ENCODE measurements at regions not wholly inside any gene's neighbourhood (a gene's known extent, or its start where the extent isn't known, plus 50 kb on each side); places are given as distances from the start of the nearest gene placed in this dataset.

- ATAC-seq: no peak
- no peaks in the 10 kb centered on the region for H3K36me3 Mint-ChIP-seq
- H3K27me3 Mint-ChIP-seq: no peaks in the 10 kb centered on the region
- no peak overlapping the region for H3K4me3 Mint-ChIP-seq
- peaks cover 13% of the 10 kb centered on the region for H3K4me1 Mint-ChIP-seq
- no peak overlapping the region for H3K27ac Mint-ChIP-seq
- no peaks in the 10 kb centered on the region for H3K9me3 Mint-ChIP-seq
Observed at GRCh38 chr9:105154723-105155191, 89.7 kb upstream of the SLC44A1 start.

GRCh38 chr9:105157171-105157583 is 87.3 kb upstream of the SLC44A1 start:
- H3K27ac Mint-ChIP-seq: no peak overlapping the region
- H3K4me1 Mint-ChIP-seq: peaks cover 5% of the 10 kb centered on the region
- no peaks in the 10 kb centered on the region for H3K36me3 Mint-ChIP-seq

DNA sequence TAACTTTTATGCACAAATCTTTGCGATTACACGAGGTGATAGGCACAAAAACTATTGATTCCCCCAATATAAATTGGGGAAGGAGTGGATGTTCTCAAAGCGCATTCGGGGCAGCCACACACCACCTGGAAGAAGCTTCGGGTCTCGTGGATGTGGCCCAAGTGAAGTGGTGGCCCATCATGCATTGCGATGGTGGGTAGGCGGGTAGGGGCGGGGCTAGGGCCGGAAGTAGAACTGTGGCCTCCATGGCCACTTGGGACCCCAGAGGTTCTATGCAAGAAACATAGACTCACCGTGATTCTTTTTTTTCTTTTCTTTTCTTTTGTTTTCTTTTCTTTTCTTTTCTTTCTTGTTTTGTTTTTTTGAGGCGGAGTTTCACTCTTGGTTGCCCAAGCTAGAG is 86.4 kb upstream of the SLC44A1 start:
- no peaks in the 10 kb centered on the region for H3K9me3 Mint-ChIP-seq

More at GRCh38 chr9:105157171-105157583, 87.3 kb upstream of the SLC44A1 start:
- Mint-ChIP-seq H3K4me3 (no peak overlapping the region), H3K9me3 (no peaks in the 10 kb centered on the region), H3K27me3 (no peaks in the 10 kb centered on the region)
- peak; percentile 67 for ATAC-seq

GRCh38 chr9:105158898-105159297 is 85.6 kb upstream of the SLC44A1 start:
- no peaks in the 10 kb centered on the region for H3K9me3 Mint-ChIP-seq
- ATAC-seq: no peak
- H3K27ac Mint-ChIP-seq: no peak overlapping the region
- H3K4me1 Mint-ChIP-seq: peaks cover 5% of the 10 kb centered on the region
- H3K36me3 Mint-ChIP-seq: no peaks in the 10 kb centered on the region
- no peaks in the 10 kb centered on the region for H3K27me3 Mint-ChIP-seq
- no peak overlapping the region for H3K4me3 Mint-ChIP-seq

More for the DNA sequence above, 86.4 kb upstream of the SLC44A1 start:
- no peak overlapping the region for H3K4me3 Mint-ChIP-seq
- H3K27ac Mint-ChIP-seq: no peak overlapping the region
- H3K27me3 Mint-ChIP-seq: no peaks in the 10 kb centered on the region
- H3K4me1 Mint-ChIP-seq: peaks cover 5% of the 10 kb centered on the region
- no peak for ATAC-seq
- H3K36me3 Mint-ChIP-seq: no peaks in the 10 kb centered on the region

DNA sequence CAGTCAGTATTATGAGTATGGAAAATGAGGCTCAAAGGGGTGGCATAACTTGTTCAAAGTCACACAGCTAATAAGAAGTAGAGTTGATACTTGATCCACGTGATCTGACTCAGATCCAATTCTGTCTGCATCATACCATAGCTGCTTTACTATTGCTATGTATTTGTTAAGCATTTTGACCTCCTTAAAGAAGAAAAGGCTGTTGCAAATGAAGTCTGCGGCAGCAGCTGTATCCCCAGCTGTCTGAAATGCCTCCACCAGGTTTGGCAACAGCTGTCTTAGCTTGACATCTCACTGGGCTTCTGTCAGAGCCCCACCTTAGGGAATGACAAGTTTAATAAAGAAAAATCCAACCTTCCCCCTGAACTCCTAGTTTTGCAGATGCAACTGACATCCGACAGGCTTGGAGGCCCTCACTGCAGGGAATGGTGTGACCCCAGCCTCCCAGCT is 75.6 kb upstream of the SLC44A1 start:
- Mint-ChIP-seq H3K4me1 (no peaks in the 10 kb centered on the region), H3K27me3 (peaks cover 19% of the 10 kb centered on the region), H3K36me3 (no peaks in the 10 kb centered on the region), H3K27ac (no peak overlapping the region), H3K9me3 (no peaks in the 10 kb centered on the region), H3K4me3 (no peak overlapping the region)
- no peak for ATAC-seq

- Mint-ChIP-seq H3K27me3 (peaks cover 17% of the 10 kb centered on the region), H3K4me3 (no peak overlapping the region), H3K36me3 (no peaks in the 10 kb centered on the region), H3K27ac (no peak overlapping the region), H3K9me3 (no peaks in the 10 kb centered on the region), H3K4me1 (no peaks in the 10 kb centered on the region)
- ATAC-seq: no peak
Observed at GRCh38 chr9:105171076-105171475, 73.4 kb upstream of the SLC44A1 start.

DNA sequence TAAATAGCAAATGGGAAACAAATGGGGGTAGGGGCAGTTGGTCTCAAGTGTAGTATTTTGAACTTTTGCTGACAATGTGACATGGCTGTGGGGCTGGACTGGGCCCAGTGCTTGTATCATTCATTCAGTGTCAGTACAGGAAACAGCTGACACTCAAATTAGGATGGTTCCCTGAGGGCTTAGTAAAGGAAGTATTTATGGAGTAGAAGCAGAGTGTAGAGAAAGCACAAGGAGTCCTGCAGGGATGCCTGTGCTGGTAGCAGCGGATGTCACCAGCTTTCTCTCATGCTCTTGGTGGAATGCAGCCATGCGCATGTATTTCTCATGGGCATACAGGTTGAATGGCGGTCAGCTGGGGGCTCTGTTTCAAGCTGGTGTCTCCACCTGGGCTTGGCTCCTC is 72.9 kb upstream of the SLC44A1 start:
- H3K4me3 Mint-ChIP-seq: no peak overlapping the region
- H3K27ac Mint-ChIP-seq: no peak overlapping the region
- ATAC-seq: no peak

GRCh38 chr9:105172436-105172835 is 72.0 kb upstream of the SLC44A1 start:
- H3K9me3 Mint-ChIP-seq: no peaks in the 10 kb centered on the region
- H3K36me3 Mint-ChIP-seq: no peaks in the 10 kb centered on the region
- no peak overlapping the region for H3K27ac Mint-ChIP-seq
- no peaks in the 10 kb centered on the region for H3K4me1 Mint-ChIP-seq
- no peak for ATAC-seq
- peaks cover 3% of the 10 kb centered on the region for H3K27me3 Mint-ChIP-seq
- no peak overlapping the region for H3K4me3 Mint-ChIP-seq

More for the DNA sequence above, 72.9 kb upstream of the SLC44A1 start:
- H3K36me3 Mint-ChIP-seq: no peaks in the 10 kb centered on the region
- no peaks in the 10 kb centered on the region for H3K9me3 Mint-ChIP-seq
- H3K4me1 Mint-ChIP-seq: no peaks in the 10 kb centered on the region
- H3K27me3 Mint-ChIP-seq: peaks cover 12% of the 10 kb centered on the region

DNA sequence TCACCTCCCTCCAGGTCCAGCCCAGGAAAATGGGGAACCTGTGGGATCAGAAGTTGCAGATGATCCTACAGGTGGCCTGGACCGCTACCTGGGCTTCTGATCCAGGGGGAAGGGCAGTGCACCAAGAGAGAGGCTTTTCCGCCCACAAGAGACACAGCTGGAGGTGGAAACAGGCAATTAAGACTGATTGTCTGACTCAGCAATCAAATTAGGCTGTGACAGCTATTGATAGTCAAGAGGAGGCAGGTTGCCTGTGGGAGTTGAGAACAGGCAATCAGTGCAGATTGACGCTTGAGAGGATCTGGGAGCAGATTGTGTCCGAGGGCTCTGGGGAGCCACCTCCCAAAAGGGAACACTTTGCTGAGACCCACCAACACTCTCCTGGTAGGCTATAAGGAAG is 71.1 kb upstream of the SLC44A1 start:
- H3K27me3 Mint-ChIP-seq: no peaks in the 10 kb centered on the region
- H3K27ac Mint-ChIP-seq: no peak overlapping the region
- H3K9me3 Mint-ChIP-seq: no peaks in the 10 kb centered on the region
- ATAC-seq: peak; percentile 34
- H3K4me3 Mint-ChIP-seq: no peak overlapping the region
- H3K36me3 Mint-ChIP-seq: no peaks in the 10 kb centered on the region
- H3K4me1 Mint-ChIP-seq: no peaks in the 10 kb centered on the region

GRCh38 chr9:105173826-105174225 is 70.6 kb upstream of the SLC44A1 start:
- no peak overlapping the region for H3K27ac Mint-ChIP-seq
- no peak for ATAC-seq
- no peaks in the 10 kb centered on the region for H3K27me3 Mint-ChIP-seq
- H3K36me3 Mint-ChIP-seq: no peaks in the 10 kb centered on the region
- H3K4me3 Mint-ChIP-seq: no peak overlapping the region
- H3K4me1 Mint-ChIP-seq: no peaks in the 10 kb centered on the region
- no peaks in the 10 kb centered on the region for H3K9me3 Mint-ChIP-seq

GRCh38 chr9:105176194-105176593 is 68.3 kb upstream of the SLC44A1 start:
- H3K36me3 Mint-ChIP-seq: no peaks in the 10 kb centered on the region
- H3K27ac Mint-ChIP-seq: no peak overlapping the region
- H3K4me1 Mint-ChIP-seq: no peaks in the 10 kb centered on the region
- no peak for ATAC-seq
- no peaks in the 10 kb centered on the region for H3K9me3 Mint-ChIP-seq
- H3K4me3 Mint-ChIP-seq: no peak overlapping the region
- H3K27me3 Mint-ChIP-seq: no peaks in the 10 kb centered on the region

GRCh38 chr9:105178076-105178475 is 66.4 kb upstream of the SLC44A1 start:
- H3K4me3 Mint-ChIP-seq: no peak overlapping the region
- H3K36me3 Mint-ChIP-seq: no peaks in the 10 kb centered on the region
- no peak overlapping the region for H3K27ac Mint-ChIP-seq
- ATAC-seq: no peak
- no peaks in the 10 kb centered on the region for H3K27me3 Mint-ChIP-seq
- no peaks in the 10 kb centered on the region for H3K4me1 Mint-ChIP-seq
- no peaks in the 10 kb centered on the region for H3K9me3 Mint-ChIP-seq

- H3K27ac Mint-ChIP-seq: no peak overlapping the region
- no peaks in the 10 kb centered on the region for H3K4me1 Mint-ChIP-seq
- no peaks in the 10 kb centered on the region for H3K9me3 Mint-ChIP-seq
- peaks cover 7% of the 10 kb centered on the region for H3K27me3 Mint-ChIP-seq
- no peak overlapping the region for H3K4me3 Mint-ChIP-seq
- no peak for ATAC-seq
- H3K36me3 Mint-ChIP-seq: no peaks in the 10 kb centered on the region
Observed at GRCh38 chr9:105187781-105188180, 56.7 kb upstream of the SLC44A1 start.

- Mint-ChIP-seq H3K4me3 (no peak overlapping the region), H3K27me3 (peaks cover 7% of the 10 kb centered on the region), H3K36me3 (no peaks in the 10 kb centered on the region), H3K27ac (no peak overlapping the region), H3K4me1 (no peaks in the 10 kb centered on the region), H3K9me3 (no peaks in the 10 kb centered on the region)
- ATAC-seq: no peak
Observed at GRCh38 chr9:105188746-105189145, 55.7 kb upstream of the SLC44A1 start.

- no peaks in the 10 kb centered on the region for H3K4me1 Mint-ChIP-seq
- no peak overlapping the region for H3K4me3 Mint-ChIP-seq
- no peaks in the 10 kb centered on the region for H3K36me3 Mint-ChIP-seq
- H3K9me3 Mint-ChIP-seq: no peaks in the 10 kb centered on the region
- no peak for ATAC-seq
- no peak overlapping the region for H3K27ac Mint-ChIP-seq
- peaks cover 25% of the 10 kb centered on the region for H3K27me3 Mint-ChIP-seq
Observed at GRCh38 chr9:105191508-105192121, 52.8 kb upstream of the SLC44A1 start.

DNA sequence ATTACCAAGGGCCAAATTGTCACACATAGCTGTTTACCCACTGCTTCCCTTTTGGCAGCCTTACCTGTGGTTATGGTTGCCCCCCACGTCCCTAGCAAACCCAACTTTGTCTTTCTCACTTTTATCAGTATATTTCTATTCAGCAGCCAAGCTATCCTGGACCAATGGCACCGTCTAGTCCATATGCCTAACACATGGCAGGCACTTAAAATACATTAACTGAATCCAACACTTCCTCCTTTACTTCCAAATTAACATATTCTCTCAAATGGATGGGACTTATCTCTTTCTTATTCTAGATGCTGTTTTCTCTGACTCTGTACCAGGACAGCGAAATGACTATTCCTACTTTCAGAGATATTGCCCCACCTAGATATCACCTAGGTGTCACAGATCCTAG is 50.9 kb upstream of the SLC44A1 start:
- Mint-ChIP-seq H3K9me3 (no peaks in the 10 kb centered on the region), H3K27me3 (peaks cover 26% of the 10 kb centered on the region), H3K4me3 (no peak overlapping the region), H3K27ac (no peak overlapping the region), H3K4me1 (no peaks in the 10 kb centered on the region), H3K36me3 (no peaks in the 10 kb centered on the region)
- no peak for ATAC-seq

Data from stimulated activated memory B cell treated with anti-CD40 and anti-IgM and Interleukin-4, amounts not matched to agents 10 μg/mL and 1 μg/mL and 100 μg/mL, for 72 hours (primary cell).